Endodermal cell (in vitro differentiated cells): ENCODE measurements at regions not wholly inside any gene's neighbourhood (a gene's known extent, or its start where the extent isn't known, plus 50 kb on each side); places are given as distances from the start of the nearest gene placed in this dataset.

ENCODE experiments used
- DNase-seq: peaks from one replicate; pipeline ENCODE4 v3.0.0-alpha.2; 2017
- H3K27ac ChIP-seq: 2 replicates; pipeline ENCODE4 v1.5.1; 2013; ENCODE audit warnings: mild to moderate bottlenecking, low read depth, low read length, moderate library complexity
- H3K27me3 ChIP-seq: 2 replicates; pipeline ENCODE4 v1.6.1; 2013; ENCODE audit warnings: mild to moderate bottlenecking, low read length, moderate library complexity; ENCODE audit not compliant: insufficient read depth, control insufficient read depth, poor library complexity, severe bottlenecking
- H3K36me3 ChIP-seq: 2 replicates; pipeline ENCODE4 v1.7.0; 2013; ENCODE audit warnings: mild to moderate bottlenecking, low read length, moderate library complexity; ENCODE audit not compliant: control insufficient read depth, insufficient read depth
- H3K4me1 ChIP-seq: one replicate; pipeline ENCODE4 v1.7.0; 2013; ENCODE audit warnings: low read length; ENCODE audit not compliant: control insufficient read depth, insufficient read depth
- H3K4me3 ChIP-seq: 2 replicates; pipeline ENCODE4 v1.5.1; 2013; ENCODE audit warnings: mild to moderate bottlenecking, low read length, moderate library complexity
- H3K9ac ChIP-seq: 2 replicates; pipeline ENCODE4 v1.6.1; 2013; ENCODE audit warnings: mild to moderate bottlenecking, low read length, moderate library complexity; ENCODE audit not compliant: poor library complexity, severe bottlenecking; ENCODE audit errors: extremely low read depth
- H3K9me3 ChIP-seq: 2 replicates; pipeline ENCODE4 v1.6.1; 2013; ENCODE audit warnings: mild to moderate bottlenecking, low read length, moderate library complexity; ENCODE audit not compliant: control insufficient read depth
- H3K27ac Mint-ChIP-seq: 2 replicates; pipeline ENCODE4 v1.8.0; 2020; ENCODE audit warnings: mixed read lengths
- H3K27me3 Mint-ChIP-seq: 2 replicates; pipeline ENCODE4 v1.8.0; 2021; ENCODE audit warnings: mild to moderate bottlenecking, mixed read lengths; ENCODE audit not compliant: insufficient read depth
- H3K36me3 Mint-ChIP-seq: 2 replicates; pipeline ENCODE4 v1.8.0; 2020; ENCODE audit warnings: low read depth, mixed read lengths
- H3K4me1 Mint-ChIP-seq: 2 replicates; pipeline ENCODE4 v1.8.0; 2020; ENCODE audit warnings: mixed read lengths
- H3K4me3 Mint-ChIP-seq: 2 replicates; pipeline ENCODE4 v1.8.0; 2020; ENCODE audit warnings: mild to moderate bottlenecking, moderate library complexity, mixed read lengths
- H3K9me3 Mint-ChIP-seq: 2 replicates; pipeline ENCODE4 v1.8.0; 2020; ENCODE audit warnings: mild to moderate bottlenecking, mixed read lengths
- WGBS, 2 experiments: methylation state at CpG; one replicate each; pipeline versions ENCODE4 v1.1.5 to v1.1.7; 2013; ENCODE audit warnings: missing lambda C conversion rate in 2 of 2, mixed read lengths in 1 of 2; ENCODE audit not compliant: insufficient coverage in 1 of 2, insufficient read length in 1 of 2; 5-methylcytosine and 5-hydroxymethylcytosine counted together
- TF ChIP-seq, protein P1 (sequence below): fragments of 200-600 bp; sonication (generic); conservative IDR thresholded peaks from 2 replicates; pipeline ENCODE4 v1.5.0; 2021; ENCODE audit warnings: antibody characterized with exemption, mild to moderate bottlenecking

DNA sequence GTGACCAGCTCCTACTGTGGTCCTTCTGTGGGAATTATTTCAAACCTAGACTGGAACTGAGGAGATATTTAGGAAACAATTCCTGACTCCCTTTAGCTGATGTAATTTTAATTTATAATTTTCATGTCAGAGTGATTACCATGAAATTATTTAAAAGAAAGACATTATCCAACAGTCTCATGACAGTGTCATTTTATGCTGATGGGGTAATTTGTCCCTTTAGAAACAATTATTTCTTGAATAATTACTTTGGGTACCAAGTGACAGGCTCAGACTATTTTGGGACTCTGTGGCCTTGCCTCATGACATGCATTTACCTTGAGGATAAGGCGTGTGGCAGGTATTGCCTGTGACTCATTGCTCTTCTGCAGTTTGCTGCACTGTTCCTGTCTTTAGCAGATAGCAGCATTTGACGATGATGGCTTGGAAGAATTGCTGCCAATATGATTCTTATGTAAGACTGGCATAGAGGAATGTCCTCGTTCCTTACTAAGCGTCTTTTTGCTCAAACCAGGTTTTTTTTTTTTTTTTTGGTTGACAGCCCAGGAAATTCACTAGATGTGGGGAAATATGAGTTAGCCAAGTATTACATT, 206.0 kb upstream of the HMCN1 start:
- no peaks in the 10 kb centered on the region for H3K27me3 Mint-ChIP-seq
- Histone ChIP-seq H3K4me1 (no peaks in the 10 kb centered on the region), H3K9me3 (peaks cover 17% of the 10 kb centered on the region), H3K36me3 (no peaks in the 10 kb centered on the region), H3K9ac (no peak overlapping the region), H3K27ac (no peak overlapping the region), H3K4me3 (no peak overlapping the region), H3K27me3 (no peaks in the 10 kb centered on the region)
- H3K36me3 Mint-ChIP-seq = peaks cover 5% of the 10 kb centered on the region
- TF ChIP-seq, protein P1, sequence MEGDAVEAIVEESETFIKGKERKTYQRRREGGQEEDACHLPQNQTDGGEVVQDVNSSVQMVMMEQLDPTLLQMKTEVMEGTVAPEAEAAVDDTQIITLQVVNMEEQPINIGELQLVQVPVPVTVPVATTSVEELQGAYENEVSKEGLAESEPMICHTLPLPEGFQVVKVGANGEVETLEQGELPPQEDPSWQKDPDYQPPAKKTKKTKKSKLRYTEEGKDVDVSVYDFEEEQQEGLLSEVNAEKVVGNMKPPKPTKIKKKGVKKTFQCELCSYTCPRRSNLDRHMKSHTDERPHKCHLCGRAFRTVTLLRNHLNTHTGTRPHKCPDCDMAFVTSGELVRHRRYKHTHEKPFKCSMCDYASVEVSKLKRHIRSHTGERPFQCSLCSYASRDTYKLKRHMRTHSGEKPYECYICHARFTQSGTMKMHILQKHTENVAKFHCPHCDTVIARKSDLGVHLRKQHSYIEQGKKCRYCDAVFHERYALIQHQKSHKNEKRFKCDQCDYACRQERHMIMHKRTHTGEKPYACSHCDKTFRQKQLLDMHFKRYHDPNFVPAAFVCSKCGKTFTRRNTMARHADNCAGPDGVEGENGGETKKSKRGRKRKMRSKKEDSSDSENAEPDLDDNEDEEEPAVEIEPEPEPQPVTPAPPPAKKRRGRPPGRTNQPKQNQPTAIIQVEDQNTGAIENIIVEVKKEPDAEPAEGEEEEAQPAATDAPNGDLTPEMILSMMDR = no peak
- H3K27ac Mint-ChIP-seq = no peak overlapping the region
- no peak overlapping the region for H3K4me3 Mint-ChIP-seq
- no peak for DNase-seq
- no peaks in the 10 kb centered on the region for H3K4me1 Mint-ChIP-seq
- WGBS, 2 experiments = 95 to 100% methylated on average over 2 to 4 of the region's 4 CpGs
- peaks cover 18% of the 10 kb centered on the region for H3K9me3 Mint-ChIP-seq

DNA sequence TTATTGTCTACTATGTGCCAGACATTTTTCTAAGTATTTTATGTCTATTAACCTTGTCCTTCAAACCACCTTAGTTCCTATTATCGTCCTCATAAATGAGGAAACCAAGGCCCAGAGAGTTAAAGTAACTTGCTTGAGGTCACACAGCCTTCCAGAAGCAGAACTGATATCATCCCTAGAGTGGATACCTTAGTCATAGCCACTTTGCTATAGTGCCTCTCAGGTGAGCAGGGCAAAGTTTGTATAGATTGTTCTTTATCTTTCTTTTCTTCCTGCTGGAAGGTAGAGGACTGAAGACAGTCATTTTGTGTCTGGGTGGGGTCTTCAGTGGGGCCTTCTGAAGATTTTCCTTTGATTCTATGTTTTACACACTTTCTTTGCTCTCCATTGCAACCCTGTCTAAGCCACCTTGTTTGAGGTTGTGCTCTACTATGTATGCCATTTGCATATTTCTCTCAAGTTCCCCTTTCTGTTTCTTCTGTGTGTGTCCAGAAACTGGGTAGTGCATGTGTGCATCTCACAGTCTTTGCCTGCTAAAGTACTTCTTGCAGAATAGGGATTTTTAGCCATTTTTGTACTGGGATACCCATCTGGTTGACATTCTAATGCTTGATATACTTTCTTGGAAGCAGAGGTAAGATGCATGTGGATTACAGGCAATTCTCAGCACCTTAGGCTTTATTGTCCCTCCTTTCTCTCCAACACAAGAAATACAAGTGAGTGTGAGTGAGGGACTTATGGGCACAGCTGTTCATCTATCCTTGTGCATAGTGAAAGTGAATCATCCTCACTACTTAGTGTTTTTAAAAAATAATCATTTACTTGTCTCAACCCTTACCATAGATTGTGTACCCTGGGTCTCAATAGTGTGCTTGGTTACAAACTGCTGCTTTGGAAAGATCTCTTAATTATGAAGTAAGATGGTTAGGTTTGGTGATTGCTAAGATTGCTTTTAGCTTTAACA, 207.6 kb upstream of the HMCN1 start:
- no peak overlapping the region for H3K27ac Mint-ChIP-seq

DNA sequence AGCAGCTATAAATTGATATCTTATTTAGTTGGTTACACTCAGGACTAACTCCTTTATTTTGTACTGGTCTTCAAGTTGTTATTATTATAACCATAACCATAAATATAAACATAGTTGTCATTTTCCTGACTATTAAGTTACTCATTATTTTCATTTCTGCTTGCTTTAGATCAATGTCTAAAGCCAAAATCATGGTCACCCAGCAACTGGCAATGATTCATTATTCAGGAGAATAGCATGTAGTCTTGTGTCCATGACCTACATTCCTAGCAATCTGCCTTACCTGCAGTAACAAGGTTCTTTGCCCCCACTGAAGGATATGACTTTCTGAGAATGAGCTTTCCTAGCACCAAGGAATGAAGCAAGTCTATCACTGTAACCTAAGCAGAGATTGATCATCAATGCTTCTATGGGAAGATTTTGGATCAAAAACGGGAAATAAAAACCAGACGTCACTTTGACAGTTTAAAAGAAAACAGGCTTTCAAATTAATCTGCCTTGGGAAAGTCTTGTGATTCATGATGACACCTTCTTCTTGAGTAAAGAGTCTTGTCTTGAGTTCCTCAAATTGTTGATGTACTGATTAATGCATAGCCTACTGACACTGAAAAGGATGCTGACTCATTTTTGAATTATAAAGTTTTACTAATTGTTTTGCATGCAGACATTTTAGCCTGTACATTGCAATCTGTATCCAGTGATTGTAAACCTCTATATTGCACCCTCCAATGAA, 203.3 kb upstream of the IVNS1ABP start:
- Mint-ChIP-seq H3K4me1 (no peaks in the 10 kb centered on the region), H3K27me3 (no peaks in the 10 kb centered on the region), H3K4me3 (no peak overlapping the region), H3K36me3 (peaks cover 16% of the 10 kb centered on the region), H3K9me3 (peaks cover 68% of the 10 kb centered on the region), H3K27ac (no peak overlapping the region)
- no peak overlapping the region for H3K27ac ChIP-seq
- no peaks in the 10 kb centered on the region for H3K4me1 ChIP-seq
- no peak overlapping the region for H3K9ac ChIP-seq
- H3K9me3 ChIP-seq = peaks cover 78% of the 10 kb centered on the region
- 88 to 94% methylated on average over 2 of the region's 2 CpGs for WGBS, 2 experiments
- H3K4me3 ChIP-seq = no peak overlapping the region
- no peak for DNase-seq
- H3K27me3 ChIP-seq = no peaks in the 10 kb centered on the region
- TF ChIP-seq, protein P1 = no peak
- H3K36me3 ChIP-seq = no peaks in the 10 kb centered on the region

More for the DNA sequence above, 207.6 kb upstream of the HMCN1 start:
- no peaks in the 10 kb centered on the region for H3K27me3 Mint-ChIP-seq
- Histone ChIP-seq H3K27ac (no peak overlapping the region), H3K4me1 (no peaks in the 10 kb centered on the region), H3K36me3 (no peaks in the 10 kb centered on the region), H3K4me3 (no peak overlapping the region), H3K9me3 (peaks cover 25% of the 10 kb centered on the region), H3K9ac (no peak overlapping the region), H3K27me3 (no peaks in the 10 kb centered on the region)
- TF ChIP-seq, protein P1 = no peak
- H3K4me1 Mint-ChIP-seq = no peaks in the 10 kb centered on the region
- H3K9me3 Mint-ChIP-seq = peaks cover 23% of the 10 kb centered on the region
- H3K36me3 Mint-ChIP-seq = peaks cover 5% of the 10 kb centered on the region
- 88 to 100% methylated on average over 1 of the region's 1 CpG for WGBS, 2 experiments
- no peak for DNase-seq
- no peak overlapping the region for H3K4me3 Mint-ChIP-seq
